H1 (cell line): ENCODE measurements at regions not wholly inside any gene's neighbourhood (a gene's known extent, or its start where the extent isn't known, plus 50 kb on each side); places are given as distances from the start of the nearest gene placed in this dataset.

Experiments
- CTCF ChIA-PET: fragments of 300-600 bp; sonication (Branson Sonifier 250); formaldehyde crosslinking; loops from one replicate; lab custom pipeline; 2021; ENCODE audit not compliant: partially characterized antibody; lab: Charles Lee
- POLR2A ChIA-PET: fragments of 300-600 bp; sonication (Branson Sonifier 250); formaldehyde crosslinking; loops from one replicate; lab custom pipeline; 2021; ENCODE audit warnings: inconsistent platforms; ENCODE audit not compliant: partially characterized antibody; lab: Charles Lee
- DNase-seq, 2 experiments: peaks; one replicate each; pipeline versions ENCODE4 v3.0.0 to v3.0.0-alpha.2; 2010 to 2022; ENCODE audit warnings: low spot score in 2 of 2, low read depth in 1 of 2, mixed read lengths in 1 of 2
- FAIRE-seq: peaks from 2 replicates; lab custom pipeline; 2011; peaks lifted over from hg19 to GRCh38; lab: Jason Lieb, UNC
- H2AFZ ChIP-seq: 2 replicates; pipeline ENCODE4 v1.8.1; 2012; ENCODE audit warnings: low read length, inconsistent platforms
- H2AK5ac ChIP-seq: 2 replicates; pipeline ENCODE4 v1.6.1; 2013; ENCODE audit warnings: low read depth, low read length
- H2BK120ac ChIP-seq: replicated peaks from 2 replicates; pipeline ENCODE3; 2013; ENCODE audit warnings: low read depth, low read length, inconsistent platforms
- H2BK12ac ChIP-seq: 2 replicates; pipeline ENCODE4 v1.6.1; 2013; ENCODE audit warnings: low read depth, low read length
- H2BK15ac ChIP-seq: 2 replicates; pipeline ENCODE4 v1.6.1; 2013; ENCODE audit warnings: low read length
- H2BK20ac ChIP-seq: 2 replicates; pipeline ENCODE4 v1.6.1; 2013; ENCODE audit warnings: low read length
- H2BK5ac ChIP-seq: 2 replicates; pipeline ENCODE4 v1.6.1; 2013; ENCODE audit warnings: low read depth, low read length
- H3K14ac ChIP-seq: 2 replicates; pipeline ENCODE4 v1.6.1; 2013; ENCODE audit warnings: inconsistent platforms; ENCODE audit not compliant: insufficient read length
- H3K18ac ChIP-seq: 2 replicates; pipeline ENCODE4 v1.6.1; 2013; ENCODE audit warnings: low read length; ENCODE audit errors: extremely low read depth
- H3K23ac ChIP-seq: 2 replicates; pipeline ENCODE4 v1.6.1; 2013; ENCODE audit warnings: inconsistent platforms; ENCODE audit not compliant: insufficient read length
- H3K23me2 ChIP-seq: 2 replicates; pipeline ENCODE4 v1.6.1; 2013; ENCODE audit warnings: low read depth, low read length
- H3K27ac ChIP-seq: 2 replicates; pipeline ENCODE4 v1.6.1; 2011; ENCODE audit warnings: low read depth, low read length, inconsistent platforms
- H3K27me3 ChIP-seq, 4 experiments: replicated peaks in 1 of 4; 1 replicate in 1 of 4; 2 replicates in 3 of 4; pipeline versions ENCODE4 v1.6.1 to v1.8.1; 2011 to 2013; ENCODE audit warnings: low read length in 3 of 4, mild to moderate bottlenecking in 3 of 4, inconsistent platforms in 2 of 4, mixed read lengths in 2 of 4, moderate library complexity in 1 of 4; ENCODE audit not compliant: control insufficient read depth in 3 of 4, insufficient read depth in 3 of 4; ENCODE audit errors: extremely low read depth in 1 of 4
- H3K36me3 ChIP-seq, 4 experiments: 2 replicates each; pipeline versions ENCODE4 v1.6.1 to v1.8.1; 2011 to 2013; ENCODE audit warnings: mild to moderate bottlenecking in 4 of 4, low read length in 3 of 4, moderate library complexity in 2 of 4, control low read depth in 1 of 4, inconsistent platforms in 1 of 4; ENCODE audit not compliant: insufficient read depth in 4 of 4, control insufficient read depth in 2 of 4
- H3K4ac ChIP-seq: replicated peaks from 2 replicates; pipeline ENCODE3; 2013; ENCODE audit warnings: low read length, low read depth, mixed read lengths, inconsistent platforms; ENCODE audit not compliant: insufficient read length
- H3K4me1 ChIP-seq, 4 experiments: replicated peaks in 1 of 4; 1 replicate in 1 of 4; 2 replicates in 3 of 4; pipeline versions ENCODE4 v1.6.1 to v1.8.1; 2011 to 2013; ENCODE audit warnings: low read length in 3 of 4, inconsistent platforms in 2 of 4, mixed read lengths in 1 of 4; ENCODE audit not compliant: insufficient read depth in 4 of 4, control insufficient read depth in 3 of 4
- H3K4me2 ChIP-seq, 2 experiments: 2 replicates each; pipeline versions ENCODE4 v1.6.1 to v1.8.1; 2011 to 2013; ENCODE audit warnings: low read depth in 2 of 2, low read length in 2 of 2, control low read depth in 1 of 2, inconsistent platforms in 1 of 2, mild to moderate bottlenecking in 1 of 2; ENCODE audit not compliant: insufficient read depth in 1 of 2
- H3K4me3 ChIP-seq, 4 experiments: fragments of 200-600, 300-600 bp in 1 of 4; sonication (generic), shearing (Covaris generic), sonication (Bioruptor Twin) in 1 of 4; 2 replicates each; pipeline versions ENCODE4 v1.5.1 to v1.8.1; 2011 to 2016; ENCODE audit warnings: low read length in 4 of 4, low read depth in 3 of 4, control low read depth in 2 of 4, inconsistent platforms in 2 of 4, mild to moderate bottlenecking in 2 of 4, mixed read lengths in 1 of 4, moderate library complexity in 1 of 4; ENCODE audit not compliant: insufficient read depth in 2 of 4; ENCODE audit errors: extremely low read depth in 1 of 4
- H3K56ac ChIP-seq: replicated peaks from 2 replicates; pipeline ENCODE3; 2013; ENCODE audit warnings: low read depth, mild to moderate bottlenecking, mixed read lengths, low read length, inconsistent platforms; ENCODE audit not compliant: insufficient read length
- H3K79me1 ChIP-seq: 2 replicates; pipeline ENCODE4 v1.6.1; 2013; ENCODE audit warnings: low read depth, low read length, control low read depth
- H3K79me2 ChIP-seq, 2 experiments: 2 replicates each; pipeline versions ENCODE4 v1.6.1 to v1.8.1; 2012 to 2013; ENCODE audit warnings: low read length in 2 of 2, mild to moderate bottlenecking in 2 of 2, inconsistent platforms in 1 of 2; ENCODE audit not compliant: insufficient read depth in 2 of 2, control insufficient read depth in 1 of 2
- H3K9ac ChIP-seq, 4 experiments: replicated peaks in 1 of 4; 1 replicate in 1 of 4; 2 replicates in 3 of 4; pipeline versions ENCODE4 v1.6.1 to v1.8.1; 2011 to 2013; ENCODE audit warnings: low read depth in 3 of 4, low read length in 3 of 4, control low read depth in 2 of 4, mild to moderate bottlenecking in 2 of 4, moderate library complexity in 2 of 4, inconsistent platforms in 1 of 4; ENCODE audit errors: extremely low read depth in 1 of 4
- H3K9me3 ChIP-seq, 2 experiments: 2 replicates each; pipeline versions ENCODE4 v1.6.1 to v1.8.1; 2012 to 2013; ENCODE audit warnings: mild to moderate bottlenecking in 2 of 2, moderate library complexity in 2 of 2, control low read depth in 1 of 2, inconsistent platforms in 1 of 2, low read depth in 1 of 2, low read length in 1 of 2, mixed read lengths in 1 of 2; ENCODE audit not compliant: insufficient read depth in 2 of 2
- H4K20me1 ChIP-seq, 2 experiments: replicated peaks in 1 of 2; 2 replicates each; pipeline versions ENCODE3 to v1.8.1; 2011 to 2013; ENCODE audit warnings: inconsistent platforms in 2 of 2, low read length in 2 of 2, mild to moderate bottlenecking in 1 of 2; ENCODE audit not compliant: insufficient read depth in 2 of 2, control insufficient read depth in 1 of 2
- H4K5ac ChIP-seq: 2 replicates; pipeline ENCODE4 v1.6.1; 2013; ENCODE audit warnings: low read length, low read depth, mixed read lengths, inconsistent platforms; ENCODE audit not compliant: insufficient read length
- H4K8ac ChIP-seq: 2 replicates; pipeline ENCODE4 v1.8.0; 2013; ENCODE audit warnings: mild to moderate bottlenecking, moderate library complexity, low read length, inconsistent platforms; ENCODE audit not compliant: insufficient read depth; ENCODE audit errors: extremely low read depth
- H4K91ac ChIP-seq: replicated peaks from 2 replicates; pipeline ENCODE3; 2013; ENCODE audit warnings: low read length, mixed read lengths, inconsistent platforms; ENCODE audit not compliant: insufficient read length
- CTCF ChIP-seq, 3 experiments: IDR thresholded peaks; 1 replicate in 2 of 3; 2 replicates in 1 of 3; pipeline versions ENCODE4 v1.5.1 to v1.6.1; 2011; ENCODE audit warnings: low read length in 3 of 3, mild to moderate bottlenecking in 3 of 3, inconsistent platforms in 2 of 3, low read depth in 1 of 3, moderate library complexity in 1 of 3; ENCODE audit not compliant: insufficient read depth in 1 of 3; ENCODE audit errors: control extremely low read depth in 1 of 3
- JUND ChIP-seq: IDR thresholded peaks from 2 replicates; pipeline ENCODE4 v1.6.1; 2011; ENCODE audit warnings: mild to moderate bottlenecking, improper control_type of control experiment, low read length
- SIRT6 ChIP-seq: IDR thresholded peaks from one replicate; pipeline ENCODE4 v1.7.1; 2012; ENCODE audit warnings: low read length, inconsistent platforms
- WGBS, 2 experiments: shearing (Covaris generic) in 1 of 2; methylation state at CpG; one replicate each; pipeline versions ENCODE4 v1.1.6 to v1.1.7; 2013 to 2015; ENCODE audit warnings: low lambda C conversion rate in 2 of 2, mixed read lengths in 2 of 2, inconsistent platforms in 1 of 2, low coverage in 1 of 2, missing lambda C conversion rate in 1 of 2; ENCODE audit not compliant: insufficient replicate concordance in 2 of 2, insufficient coverage in 1 of 2, insufficient read length in 1 of 2; ENCODE audit errors: extremely low coverage in 1 of 2, missing lambda C conversion rate in 1 of 2; 5-methylcytosine and 5-hydroxymethylcytosine counted together

GRCh38 chr10:24773939-24774589 is 50.4 kb upstream of the ARHGAP21 start:
- WGBS, 2 experiments: 91% methylated on average over 3 of the region's 3 CpGs; no CpG with 5 or more reads in 1 of the 2 experiments
- Histone ChIP-seq H4K5ac (no peak overlapping the region), H2BK5ac (no peak overlapping the region), H3K27ac (no peak overlapping the region), H2BK20ac (no peak overlapping the region), H3K23me2 (no peaks in the 10 kb centered on the region), H2AK5ac (no peak overlapping the region), H3K18ac (no peak overlapping the region), H3K9ac (no peak overlapping the region), H3K4me2 (no peak overlapping the region), H3K79me2 (no peaks in the 10 kb centered on the region), H3K79me1 (no peaks in the 10 kb centered on the region), H2AFZ (no peak overlapping the region), H2BK120ac (no peak overlapping the region), H4K20me1 (no peaks in the 10 kb centered on the region), H3K36me3 (no peaks in the 10 kb centered on the region), H3K14ac (no peak overlapping the region), H2BK12ac (no peak overlapping the region), H3K56ac (no peak overlapping the region), H3K27me3 (no peaks in the 10 kb centered on the region), H3K4ac (no peak overlapping the region), H4K91ac (no peak overlapping the region), H3K4me3 (no peak overlapping the region), H3K23ac (no peak overlapping the region), H4K8ac (no peak overlapping the region), H2BK15ac (no peak overlapping the region), H3K4me1 (no peaks in the 10 kb centered on the region), H3K9me3 (no peaks in the 10 kb centered on the region)
- FAIRE-seq: no peak
- ChIA-PET CTCF (no interaction called here), POLR2A (interaction anchor here (1.4 kb wide), 1 partner anchor 11 kb away, joined by 4 read pairs; no protein-coding TSS in a partner anchor)
- DNase-seq: no peak
- TF ChIP-seq SIRT6 (no peak), CTCF (IDR thresholded peaks at IDR 0.05; ENCODE audit: control extremely low read depth in 1 of 3, insufficient read depth in 1 of 3, low read depth in 1 of 3, low read length in 3 of 3) (no peak), JUND (no peak)
